IPS-20b (cell line): ENCODE measurements at regions not wholly inside any gene's neighbourhood (a gene's known extent, or its start where the extent isn't known, plus 50 kb on each side); places are given as distances from the start of the nearest gene placed in this dataset.
"Not testable (repeated sequence)": the region's sequence is repeated elsewhere in the genome, so short reads cannot be mapped to it uniquely, and the experiment has no call there.

Source experiments
- H3K27ac ChIP-seq: one replicate; pipeline ENCODE4 v1.5.1; 2013; ENCODE audit warnings: low read length
- H3K27me3 ChIP-seq: 2 replicates; pipeline ENCODE4 v1.6.1; 2013; ENCODE audit warnings: mild to moderate bottlenecking, low read length, inconsistent platforms; ENCODE audit not compliant: insufficient read depth
- H3K36me3 ChIP-seq: 2 replicates; pipeline ENCODE4 v1.6.1; 2013; ENCODE audit warnings: low read depth, mild to moderate bottlenecking, inconsistent platforms, low read length, moderate library complexity; ENCODE audit not compliant: insufficient read depth
- H3K4me1 ChIP-seq: 2 replicates; pipeline ENCODE4 v1.6.1; 2013; ENCODE audit warnings: mild to moderate bottlenecking, control low read depth, inconsistent platforms, low read length, moderate library complexity; ENCODE audit not compliant: insufficient read depth
- H3K4me3 ChIP-seq: 2 replicates; pipeline ENCODE4 v1.5.1; 2013; ENCODE audit warnings: mild to moderate bottlenecking, low read length, inconsistent platforms
- H3K9ac ChIP-seq: 2 replicates; pipeline ENCODE4 v1.6.1; 2013; ENCODE audit warnings: low read depth, mild to moderate bottlenecking, inconsistent platforms, low read length, moderate library complexity
- H3K9me3 ChIP-seq: 2 replicates; pipeline ENCODE4 v1.6.1; 2013; ENCODE audit warnings: mild to moderate bottlenecking, low read depth, low read length, inconsistent platforms; ENCODE audit not compliant: insufficient read depth

GRCh38 chr5:51802551-51803184, 419.4 kb downstream of the ISL1 start:
- Histone ChIP-seq H3K36me3 (no peaks in the 10 kb centered on the region), H3K27me3 (no peaks in the 10 kb centered on the region), H3K27ac (no peak overlapping the region), H3K4me1 (no peaks in the 10 kb centered on the region), H3K4me3 (no peak overlapping the region), H3K9me3 (no peaks in the 10 kb centered on the region), H3K9ac (no peak overlapping the region)

- Histone ChIP-seq H3K4me3 (no peak overlapping the region), H3K36me3 (no peaks in the 10 kb centered on the region), H3K4me1 (no peaks in the 10 kb centered on the region; the same call in 1 of the 2 replicates), H3K27ac (no peak overlapping the region), H3K9me3 (no peaks in the 10 kb centered on the region), H3K27me3 (no peaks in the 10 kb centered on the region), H3K9ac (no peak overlapping the region)
These were observed 423.4 kb downstream of the ISL1 start for GRCh38 chr5:51806677-51807076.

GRCh38 chr5:51810592-51810991, 427.3 kb downstream of the ISL1 start:
- Histone ChIP-seq H3K27me3 (no peaks in the 10 kb centered on the region), H3K9ac (no peak overlapping the region), H3K4me3 (no peak overlapping the region), H3K9me3 (no peaks in the 10 kb centered on the region), H3K27ac (no peak overlapping the region), H3K4me1 (peaks cover 7% of the 10 kb centered on the region; the same call in 1 of the 2 replicates), H3K36me3 (no peaks in the 10 kb centered on the region)

- Histone ChIP-seq H3K9me3 (no peaks in the 10 kb centered on the region), H3K36me3 (no peaks in the 10 kb centered on the region), H3K4me3 (no peak overlapping the region), H3K27ac (no peak overlapping the region), H3K9ac (no peak overlapping the region), H3K27me3 (no peaks in the 10 kb centered on the region), H3K4me1 (peaks cover 7% of the 10 kb centered on the region; the same call in 1 of the 2 replicates)
These were observed 428.7 kb downstream of the ISL1 start for GRCh38 chr5:51811883-51812471.

DNA sequence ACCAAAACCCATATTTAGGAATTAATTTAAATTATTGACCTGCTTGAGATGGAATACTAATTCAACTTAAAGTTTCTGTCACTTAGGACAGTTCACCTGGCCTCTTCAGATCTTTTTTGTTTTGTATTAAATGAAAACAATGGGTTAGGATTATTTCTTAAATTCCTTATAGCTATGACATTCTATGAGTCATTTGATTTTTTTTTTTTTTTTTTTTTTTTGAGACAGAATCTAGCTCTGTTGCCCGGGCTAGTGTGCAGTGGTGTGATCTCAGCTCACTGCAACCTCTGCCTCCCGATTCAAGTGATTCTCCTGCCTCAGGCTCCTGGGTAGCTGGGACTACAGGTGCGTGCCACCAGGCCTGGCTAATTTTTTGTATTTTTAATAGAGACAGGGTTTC, 431.6 kb downstream of the ISL1 start:
- not testable (repeated sequence) for H3K27me3 ChIP-seq, H3K4me1 ChIP-seq, H3K9ac ChIP-seq, H3K9me3 ChIP-seq, H3K27ac ChIP-seq, H3K36me3 ChIP-seq, H3K4me3 ChIP-seq

DNA sequence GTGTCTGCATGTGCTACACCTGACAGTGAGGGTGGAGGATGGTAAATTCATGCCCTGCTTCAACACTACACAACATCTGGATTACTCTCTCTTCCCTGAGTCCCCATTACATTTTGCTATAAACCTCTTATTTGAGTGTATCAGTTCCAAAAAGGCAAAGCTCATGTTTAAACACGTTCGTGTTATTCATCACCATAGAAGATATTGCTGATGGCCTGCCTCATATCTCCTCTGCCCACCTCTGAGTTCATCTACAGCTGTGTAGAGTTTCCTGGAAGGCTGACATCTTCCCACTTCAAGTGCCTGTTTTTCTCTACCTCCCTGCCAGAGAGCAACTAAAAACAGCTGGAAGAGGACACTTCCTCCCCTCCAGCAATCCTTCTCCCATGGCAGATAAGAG, 433.2 kb downstream of the ISL1 start:
- no peak overlapping the region for H3K27ac ChIP-seq
- no peaks in the 10 kb centered on the region for H3K9me3 ChIP-seq
- no peak overlapping the region for H3K4me3 ChIP-seq
- H3K4me1 ChIP-seq = peaks cover 7% of the 10 kb centered on the region; the same call in 1 of the 2 replicates
- no peaks in the 10 kb centered on the region for H3K36me3 ChIP-seq
- no peak overlapping the region for H3K9ac ChIP-seq
- H3K27me3 ChIP-seq = no peaks in the 10 kb centered on the region

DNA sequence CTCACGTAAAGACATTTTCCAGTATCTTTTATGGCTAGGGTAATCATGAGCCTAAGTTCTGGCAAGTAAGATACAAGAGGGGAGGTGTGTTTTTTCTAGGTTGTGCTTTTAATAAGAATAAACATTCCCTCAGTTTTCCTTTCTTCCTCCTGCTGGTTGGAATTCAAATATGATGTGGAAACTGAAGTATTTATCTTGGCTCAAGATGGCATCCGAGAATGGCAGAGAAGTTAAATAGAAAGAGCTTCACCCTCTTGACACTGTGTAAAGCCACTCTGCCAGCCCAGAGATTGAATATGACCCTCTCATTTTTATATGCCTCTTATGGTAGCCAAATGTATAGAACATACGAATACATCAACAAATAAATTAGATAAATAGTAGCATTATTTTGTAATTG, 438.4 kb downstream of the ISL1 start:
- no peak overlapping the region for H3K9ac ChIP-seq

DNA sequence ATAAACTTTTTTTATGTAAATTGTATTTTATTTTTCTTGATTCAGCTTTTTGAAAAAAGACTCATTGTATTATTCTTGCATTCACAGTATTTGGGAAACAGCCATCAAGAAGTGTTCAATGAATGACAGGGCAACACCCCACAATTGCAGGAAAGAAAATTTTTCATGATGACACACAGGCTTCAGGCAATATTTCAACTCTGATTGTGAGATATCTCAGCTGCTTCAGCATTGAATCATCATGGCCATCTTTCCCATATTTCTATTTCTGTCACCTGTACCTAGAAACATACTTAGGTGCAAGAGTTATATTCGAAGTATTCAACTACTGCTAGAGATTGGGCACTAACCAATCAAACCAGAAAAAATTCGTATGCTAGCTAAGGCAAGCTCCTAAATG, 446.0 kb downstream of the ISL1 start:
- Histone ChIP-seq H3K36me3 (no peaks in the 10 kb centered on the region), H3K27me3 (no peaks in the 10 kb centered on the region), H3K27ac (no peak overlapping the region), H3K4me3 (no peak overlapping the region), H3K9me3 (no peaks in the 10 kb centered on the region), H3K9ac (no peak overlapping the region), H3K4me1 (peaks cover 5% of the 10 kb centered on the region; the same call in 1 of the 2 replicates)

More for the DNA sequence above, 438.4 kb downstream of the ISL1 start:
- Histone ChIP-seq H3K27ac (no peak overlapping the region), H3K4me1 (peaks cover 5% of the 10 kb centered on the region; the same call in 1 of the 2 replicates), H3K36me3 (no peaks in the 10 kb centered on the region), H3K9me3 (no peaks in the 10 kb centered on the region), H3K27me3 (no peaks in the 10 kb centered on the region), H3K4me3 (no peak overlapping the region)

DNA sequence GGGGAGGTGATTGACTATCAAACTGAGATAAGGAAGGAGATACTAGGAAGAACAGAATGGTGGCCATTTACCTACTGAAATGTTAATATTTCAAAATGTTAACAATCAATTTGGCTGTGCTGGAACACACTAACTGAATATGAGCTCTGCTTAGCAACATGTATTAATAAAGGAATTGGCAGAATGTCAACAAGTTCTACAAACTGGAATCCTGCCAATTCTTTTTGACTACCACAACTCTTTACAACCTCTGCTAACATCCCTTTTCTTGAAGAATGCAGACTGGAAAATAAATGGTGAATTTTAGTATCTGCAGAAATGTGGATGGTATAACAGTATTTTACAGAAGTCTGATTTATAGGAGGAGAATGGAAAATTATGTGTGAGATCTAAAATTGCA, 446.4 kb downstream of the ISL1 start:
- peaks cover 5% of the 10 kb centered on the region; the same call in 1 of the 2 replicates for H3K4me1 ChIP-seq
- no peak overlapping the region for H3K9ac ChIP-seq
- no peaks in the 10 kb centered on the region for H3K36me3 ChIP-seq
- no peaks in the 10 kb centered on the region for H3K27me3 ChIP-seq
- H3K9me3 ChIP-seq = no peaks in the 10 kb centered on the region
- H3K27ac ChIP-seq = no peak overlapping the region
- no peak overlapping the region for H3K4me3 ChIP-seq

GRCh38 chr5:51832934-51833470, 449.8 kb downstream of the ISL1 start:
- no peak overlapping the region for H3K4me3 ChIP-seq
- H3K4me1 ChIP-seq = no peaks in the 10 kb centered on the region
- H3K27ac ChIP-seq = no peak overlapping the region
- no peaks in the 10 kb centered on the region for H3K27me3 ChIP-seq
- H3K9me3 ChIP-seq = no peaks in the 10 kb centered on the region
- H3K9ac ChIP-seq = no peak overlapping the region
- no peaks in the 10 kb centered on the region for H3K36me3 ChIP-seq

GRCh38 chr5:51838459-51838858, 455.2 kb downstream of the ISL1 start:
- H3K27me3 ChIP-seq = no peaks in the 10 kb centered on the region
- no peak overlapping the region for H3K4me3 ChIP-seq
- no peak overlapping the region for H3K27ac ChIP-seq
- H3K4me1 ChIP-seq = no peaks in the 10 kb centered on the region
- H3K9me3 ChIP-seq = no peaks in the 10 kb centered on the region
- no peaks in the 10 kb centered on the region for H3K36me3 ChIP-seq
- no peak overlapping the region for H3K9ac ChIP-seq

DNA sequence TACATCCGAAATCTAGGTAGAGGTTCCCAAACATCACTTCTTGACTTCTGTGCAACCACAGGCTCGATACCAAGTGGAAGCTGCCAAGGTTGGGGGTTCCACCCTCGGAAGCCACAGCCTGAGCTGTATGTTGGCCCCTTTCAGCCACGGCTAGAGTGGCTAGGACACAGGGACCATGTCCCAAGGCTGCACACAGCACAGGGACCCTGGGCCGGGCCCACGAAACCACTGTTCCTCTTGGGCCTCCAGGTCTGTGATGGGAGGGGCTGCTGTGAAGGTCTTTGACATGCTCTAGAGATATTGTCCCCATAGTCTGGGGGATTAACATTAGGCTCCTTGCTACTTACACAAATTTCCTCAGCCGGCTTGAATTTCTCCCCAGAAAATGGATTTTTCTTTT, 460.6 kb downstream of the ISL1 start:
- no peak overlapping the region for H3K4me3 ChIP-seq
- no peak overlapping the region for H3K27ac ChIP-seq

More for the DNA sequence above, 460.6 kb downstream of the ISL1 start:
- no peaks in the 10 kb centered on the region for H3K36me3 ChIP-seq
- H3K9me3 ChIP-seq = no peaks in the 10 kb centered on the region
- no peaks in the 10 kb centered on the region for H3K27me3 ChIP-seq
- H3K9ac ChIP-seq = no peak overlapping the region
- H3K4me1 ChIP-seq = no peaks in the 10 kb centered on the region
